HK-2 (cell line): ENCODE measurements at regions not wholly inside any gene's neighbourhood (a gene's known extent, or its start where the extent isn't known, plus 50 kb on each side); places are given as distances from the start of the nearest gene placed in this dataset.
"Not testable (repeated sequence)": the region's sequence is repeated elsewhere in the genome, so short reads cannot be mapped to it uniquely, and the experiment has no call there.

Source experiments
- DNase-seq: peaks from one replicate; pipeline ENCODE4 v3.0.0-alpha.2; 2018; ENCODE audit not compliant: unreplicated experiment

- DNase-seq, result not testable (repeated sequence)
Observed at GRCh38 chr1:817071-817599, 106.6 kb upstream of the SAMD11 start.

GRCh38 chr1:817658-818617 is 105.8 kb upstream of the SAMD11 start:
- DNase-seq, result not testable (repeated sequence)

- DNase-seq, result no peak
Observed at GRCh38 chr1:818618-819291, 105.0 kb upstream of the SAMD11 start.

- DNase-seq, result no peak
Observed at GRCh38 chr1:820962-821361, 102.8 kb upstream of the SAMD11 start.

- DNase-seq, result peak; percentile 31
Observed at GRCh38 chr1:826808-827207, 96.9 kb upstream of the SAMD11 start.

GRCh38 chr1:827211-828063 is 96.3 kb upstream of the SAMD11 start:
- peak; percentile 94 for DNase-seq

- DNase-seq, result not testable (repeated sequence)
Observed at GRCh38 chr1:829324-829723, 94.4 kb upstream of the SAMD11 start.

GRCh38 chr1:829932-830331 is 93.8 kb upstream of the SAMD11 start:
- not testable (repeated sequence) for DNase-seq

GRCh38 chr1:830750-831149 is 93.0 kb upstream of the SAMD11 start:
- DNase-seq, result not testable (repeated sequence)

GRCh38 chr1:831522-831921 is 92.2 kb upstream of the SAMD11 start:
- DNase-seq, result no peak

- DNase-seq, result no peak
Observed at GRCh38 chr1:832136-832535, 91.6 kb upstream of the SAMD11 start.

- DNase-seq, result not testable (repeated sequence)
Observed at GRCh38 chr1:833226-833625, 90.5 kb upstream of the SAMD11 start.

- DNase-seq, result not testable (repeated sequence)
Observed at GRCh38 chr1:835509-835908, 88.2 kb upstream of the SAMD11 start.

GRCh38 chr1:837601-838000 is 86.1 kb upstream of the SAMD11 start:
- DNase-seq, result not testable (repeated sequence)

GRCh38 chr1:838291-838690 is 85.4 kb upstream of the SAMD11 start:
- not testable (repeated sequence) for DNase-seq

GRCh38 chr1:840592-840991 is 83.1 kb upstream of the SAMD11 start:
- not testable (repeated sequence) for DNase-seq

GRCh38 chr1:841671-842425 is 81.9 kb upstream of the SAMD11 start:
- not testable (repeated sequence) for DNase-seq

GRCh38 chr1:842799-843198 is 80.9 kb upstream of the SAMD11 start:
- not testable (repeated sequence) for DNase-seq

- DNase-seq, result not testable (repeated sequence)
Observed at GRCh38 chr1:843946-844345, 79.8 kb upstream of the SAMD11 start.

GRCh38 chr1:844472-845026 is 79.2 kb upstream of the SAMD11 start:
- no peak for DNase-seq
